H9 (cell line): ENCODE measurements at regions not wholly inside any gene's neighbourhood (a gene's known extent, or its start where the extent isn't known, plus 50 kb on each side); places are given as distances from the start of the nearest gene placed in this dataset.

ENCODE experiments used
- DNase-seq: peaks from one replicate; pipeline ENCODE4 v3.0.0-alpha.2; 2017
- H2AFZ ChIP-seq: one replicate; pipeline ENCODE4 v1.6.1; 2013; ENCODE audit warnings: mild to moderate bottlenecking, low read length, control low read depth, moderate library complexity
- H2AK5ac ChIP-seq: 2 replicates; pipeline ENCODE4 v1.6.1; 2013; ENCODE audit warnings: low read length, control low read depth, mixed read lengths; ENCODE audit not compliant: insufficient read length
- H2BK120ac ChIP-seq: one replicate; pipeline ENCODE4 v1.6.1; 2013; ENCODE audit warnings: low read depth, mild to moderate bottlenecking, low read length, control low read depth, inconsistent platforms; ENCODE audit not compliant: poor library complexity, severe bottlenecking
- H2BK12ac ChIP-seq: 2 replicates; pipeline ENCODE4 v1.6.1; 2013; ENCODE audit warnings: low read length, control low read depth, mixed read lengths, low read depth; ENCODE audit not compliant: insufficient read length
- H2BK15ac ChIP-seq: 2 replicates; pipeline ENCODE4 v1.6.1; 2013; ENCODE audit warnings: low read depth, low read length, control low read depth
- H2BK20ac ChIP-seq: one replicate; pipeline ENCODE4 v1.6.1; 2013; ENCODE audit warnings: low read depth, mild to moderate bottlenecking, low read length, control low read depth, inconsistent platforms; ENCODE audit not compliant: poor library complexity, severe bottlenecking
- H2BK5ac ChIP-seq: 2 replicates; pipeline ENCODE4 v1.6.1; 2013; ENCODE audit warnings: low read length, control low read depth, mixed read lengths; ENCODE audit not compliant: insufficient read length
- H3K14ac ChIP-seq: 2 replicates; pipeline ENCODE4 v1.6.1; 2013; ENCODE audit warnings: low read length, control low read depth; ENCODE audit not compliant: insufficient read depth
- H3K18ac ChIP-seq: 2 replicates; pipeline ENCODE4 v1.6.1; 2013; ENCODE audit warnings: low read depth, mild to moderate bottlenecking, mixed read lengths, low read length, control low read depth; ENCODE audit not compliant: insufficient read length
- H3K23ac ChIP-seq: 2 replicates; pipeline ENCODE4 v1.6.1; 2013; ENCODE audit warnings: low read length, control low read depth, mixed read lengths, low read depth; ENCODE audit not compliant: insufficient read length
- H3K23me2 ChIP-seq: 2 replicates; pipeline ENCODE4 v1.6.1; 2013; ENCODE audit warnings: low read depth, mild to moderate bottlenecking, mixed read lengths, low read length, control low read depth; ENCODE audit not compliant: insufficient read length, poor library complexity, severe bottlenecking
- H3K27ac ChIP-seq: 2 replicates; pipeline ENCODE4 v1.5.1; 2013; ENCODE audit warnings: low read length, control low read depth, mixed read lengths, low read depth; ENCODE audit not compliant: insufficient read length
- H3K27me3 ChIP-seq: 2 replicates; pipeline ENCODE4 v1.6.1; 2013; ENCODE audit warnings: low read length, control low read depth, inconsistent platforms; ENCODE audit not compliant: insufficient read depth
- H3K4ac ChIP-seq: 2 replicates; pipeline ENCODE4 v1.6.1; 2013; ENCODE audit warnings: low read depth, mild to moderate bottlenecking, control low read depth, inconsistent platforms, low read length, moderate library complexity
- H3K4me1 ChIP-seq: 2 replicates; pipeline ENCODE4 v1.6.1; 2013; ENCODE audit warnings: low read length, control low read depth, inconsistent platforms; ENCODE audit not compliant: insufficient read depth
- H3K4me2 ChIP-seq: 2 replicates; pipeline ENCODE4 v1.6.1; 2013; ENCODE audit warnings: low read length, control low read depth, mixed read lengths; ENCODE audit not compliant: insufficient read length, insufficient read depth
- H3K56ac ChIP-seq: 2 replicates; pipeline ENCODE4 v1.6.1; 2013; ENCODE audit warnings: low read depth, mild to moderate bottlenecking, mixed read lengths, low read length, control low read depth; ENCODE audit not compliant: insufficient read length
- H3K79me1 ChIP-seq: 2 replicates; pipeline ENCODE4 v1.6.1; 2013; ENCODE audit warnings: low read depth, mild to moderate bottlenecking, moderate library complexity, low read length, control low read depth, inconsistent platforms; ENCODE audit not compliant: insufficient read depth, poor library complexity, severe bottlenecking
- H3K79me2 ChIP-seq: 2 replicates; pipeline ENCODE4 v1.6.1; 2013; ENCODE audit warnings: low read length, control low read depth, inconsistent platforms; ENCODE audit not compliant: insufficient read depth
- H3K9ac ChIP-seq: 2 replicates; pipeline ENCODE4 v1.6.1; 2013; ENCODE audit warnings: low read length, control low read depth, mixed read lengths; ENCODE audit not compliant: insufficient read length; ENCODE audit errors: extremely low read depth
- H3K9me3 ChIP-seq: one replicate; pipeline ENCODE4 v1.6.1; 2013; ENCODE audit warnings: low read depth, low read length, inconsistent platforms; ENCODE audit not compliant: control insufficient read depth
- H3T11ph ChIP-seq: one replicate; pipeline ENCODE4 v1.6.1; 2013; ENCODE audit warnings: mild to moderate bottlenecking, low read length, control low read depth, inconsistent platforms
- H4K20me1 ChIP-seq: one replicate; pipeline ENCODE4 v1.6.1; 2013; ENCODE audit not compliant: control insufficient read depth, insufficient read length, insufficient read depth
- H4K5ac ChIP-seq: 2 replicates; pipeline ENCODE4 v1.6.1; 2013; ENCODE audit warnings: low read depth, mild to moderate bottlenecking, mixed read lengths, low read length, control low read depth; ENCODE audit not compliant: insufficient read length
- H4K8ac ChIP-seq: replicated peaks from 2 replicates; pipeline ENCODE4 v1.6.1; 2013; ENCODE audit warnings: low read length, control low read depth, mixed read lengths, low read depth; ENCODE audit not compliant: insufficient read length
- H4K91ac ChIP-seq: 2 replicates; pipeline ENCODE4 v1.6.1; 2013; ENCODE audit warnings: low read depth, mild to moderate bottlenecking, moderate library complexity, mixed read lengths, low read length, control low read depth; ENCODE audit not compliant: insufficient read length
- H3K27ac Mint-ChIP-seq, 3 experiments: 2 replicates in 2 of 3; 3 replicates in 1 of 3; pipeline ENCODE4 v1.8.0; 2020 to 2021; ENCODE audit warnings: mixed read lengths in 3 of 3, mild to moderate bottlenecking in 1 of 3, moderate library complexity in 1 of 3
- H3K27me3 Mint-ChIP-seq: 2 replicates; pipeline ENCODE4 v1.8.0; 2021; ENCODE audit warnings: low read depth, mild to moderate bottlenecking, moderate library complexity, mixed read lengths
- H3K36me3 Mint-ChIP-seq, 3 experiments: 2 replicates in 2 of 3; 3 replicates in 1 of 3; pipeline ENCODE4 v1.8.0; 2020 to 2021; ENCODE audit warnings: low read depth in 3 of 3, mixed read lengths in 3 of 3; ENCODE audit not compliant: insufficient read depth in 1 of 3
- H3K4me1 Mint-ChIP-seq, 2 experiments: 2 replicates each; pipeline ENCODE4 v1.8.0; 2020; ENCODE audit warnings: mixed read lengths in 2 of 2
- H3K4me3 Mint-ChIP-seq, 2 experiments: 2 replicates in 1 of 2; 3 replicates in 1 of 2; pipeline ENCODE4 v1.8.0; 2020 to 2021; ENCODE audit warnings: mild to moderate bottlenecking in 2 of 2, mixed read lengths in 2 of 2, moderate library complexity in 1 of 2
- H3K9me3 Mint-ChIP-seq, 2 experiments: 2 replicates in 1 of 2; 3 replicates in 1 of 2; pipeline ENCODE4 v1.8.0; 2020; ENCODE audit warnings: mild to moderate bottlenecking in 2 of 2, mixed read lengths in 2 of 2, moderate library complexity in 1 of 2
- TF ChIP-seq, protein P1 (sequence below): fragments of 200-600 bp; sonication (generic); conservative IDR thresholded peaks from 3 replicates; pipeline ENCODE4 v1.8.0; 2021; ENCODE audit warnings: antibody characterized with exemption, mild to moderate bottlenecking

DNA sequence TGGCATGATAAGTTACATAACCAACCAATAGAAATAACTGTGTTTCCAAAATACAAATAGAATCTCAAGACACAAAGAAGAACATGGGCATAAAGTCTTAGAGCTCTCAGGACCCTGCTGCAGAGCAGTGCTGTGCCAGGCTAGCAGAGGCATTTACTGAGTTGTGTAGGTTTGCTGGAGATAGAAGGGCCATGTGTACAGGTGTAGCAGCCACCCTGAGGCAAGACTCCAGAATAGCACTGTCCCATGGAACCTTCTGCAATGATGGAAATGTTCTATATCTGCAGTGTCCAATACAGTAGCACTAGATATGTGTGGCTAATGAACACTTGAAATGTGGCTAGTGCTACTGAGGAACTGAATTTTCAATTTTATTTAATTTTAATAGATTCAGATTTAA lies 267.0 kb upstream of the UMPS start:
- H3K9ac ChIP-seq, result no peak overlapping the region
- H3K18ac ChIP-seq, result no peak overlapping the region
- no peak for DNase-seq
- no peak overlapping the region for H4K5ac ChIP-seq
- no peak overlapping the region for H3K56ac ChIP-seq
- H2BK12ac ChIP-seq, result no peak overlapping the region
- H3K79me2 ChIP-seq, result no peaks in the 10 kb centered on the region
- no peak overlapping the region for H3K27ac ChIP-seq
- H2BK15ac ChIP-seq, result no peak overlapping the region
- H3K23ac ChIP-seq, result no peak overlapping the region
- no peak overlapping the region for H2AFZ ChIP-seq
- no peak overlapping the region for H2AK5ac ChIP-seq
- H4K20me1 ChIP-seq, result no peaks in the 10 kb centered on the region
- no peak overlapping the region for H2BK5ac ChIP-seq
- H3K27me3 ChIP-seq, result no peaks in the 10 kb centered on the region
- H3K4me1 ChIP-seq, result no peaks in the 10 kb centered on the region
- H3K4me3 Mint-ChIP-seq, result no peak overlapping the region
- no peaks in the 10 kb centered on the region for H3K23me2 ChIP-seq
- no peaks in the 10 kb centered on the region for H3K9me3 ChIP-seq
- no peaks in the 10 kb centered on the region for H3K79me1 ChIP-seq
- no peaks in the 10 kb centered on the region; the same call in 1 of the 2 replicates for H3K27me3 Mint-ChIP-seq
- H3K4ac ChIP-seq, result no peak overlapping the region
- H3K9me3 Mint-ChIP-seq, result no peaks in the 10 kb centered on the region
- H3K14ac ChIP-seq, result no peak overlapping the region
- H4K8ac ChIP-seq, result no peak overlapping the region
- H3K27ac Mint-ChIP-seq, result no peak overlapping the region
- H3K4me2 ChIP-seq, result no peak overlapping the region
- H3K36me3 Mint-ChIP-seq, result no peaks in the 10 kb centered on the region
- no peak overlapping the region for H4K91ac ChIP-seq
- TF ChIP-seq, protein P1, sequence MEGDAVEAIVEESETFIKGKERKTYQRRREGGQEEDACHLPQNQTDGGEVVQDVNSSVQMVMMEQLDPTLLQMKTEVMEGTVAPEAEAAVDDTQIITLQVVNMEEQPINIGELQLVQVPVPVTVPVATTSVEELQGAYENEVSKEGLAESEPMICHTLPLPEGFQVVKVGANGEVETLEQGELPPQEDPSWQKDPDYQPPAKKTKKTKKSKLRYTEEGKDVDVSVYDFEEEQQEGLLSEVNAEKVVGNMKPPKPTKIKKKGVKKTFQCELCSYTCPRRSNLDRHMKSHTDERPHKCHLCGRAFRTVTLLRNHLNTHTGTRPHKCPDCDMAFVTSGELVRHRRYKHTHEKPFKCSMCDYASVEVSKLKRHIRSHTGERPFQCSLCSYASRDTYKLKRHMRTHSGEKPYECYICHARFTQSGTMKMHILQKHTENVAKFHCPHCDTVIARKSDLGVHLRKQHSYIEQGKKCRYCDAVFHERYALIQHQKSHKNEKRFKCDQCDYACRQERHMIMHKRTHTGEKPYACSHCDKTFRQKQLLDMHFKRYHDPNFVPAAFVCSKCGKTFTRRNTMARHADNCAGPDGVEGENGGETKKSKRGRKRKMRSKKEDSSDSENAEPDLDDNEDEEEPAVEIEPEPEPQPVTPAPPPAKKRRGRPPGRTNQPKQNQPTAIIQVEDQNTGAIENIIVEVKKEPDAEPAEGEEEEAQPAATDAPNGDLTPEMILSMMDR, result no peak
- H3K4me1 Mint-ChIP-seq, result 0 out of 4 replicates have a peak, but pooled peaks cover 0 to 2% of the 10 kb centered on the region in 2 experiments
- no peak overlapping the region for H3T11ph ChIP-seq
- H2BK120ac ChIP-seq, result no peak overlapping the region
- no peak overlapping the region for H2BK20ac ChIP-seq
